HepG2 (cell line): ENCODE measurements at regions not wholly inside any gene's neighbourhood (a gene's known extent, or its start where the extent isn't known, plus 50 kb on each side); places are given as distances from the start of the nearest gene placed in this dataset.

Experiments used
- ATAC-seq: fragments of 200-7000 bp; cut with Tn5 transposase; 3 replicates; pipeline ENCODE4 v1.9.1; 2020; ENCODE audit warnings: mild to moderate bottlenecking, moderate library complexity
- BruUV-seq: library from RNA; stranded (reverse); fragments of 400-500 nt; replicated peaks from 2 replicates; lab custom pipeline; 2021; lab: Mats Ljungman, UMichigan
- CTCF ChIA-PET: fragments of 300-600 bp; formaldehyde crosslinking; extraction: SDS; loops from one replicate; lab custom pipeline; 2021; ENCODE audit warnings: low total read pairs, inconsistent platforms, low intra/inter-chr PET ratio; lab: Yijun Ruan, JAX
- POLR2A ChIA-PET: fragments of 350-600 bp; sonication (Branson Sonifier 250); formaldehyde crosslinking; loops from one replicate; lab custom pipeline; 2020; ENCODE audit warnings: antibody characterized with exemption, inconsistent platforms; lab: Yijun Ruan, JAX
- DNase-seq: peaks from one replicate; pipeline ENCODE4 v3.0.0-alpha.2; 2015; ENCODE audit warnings: low spot score
- FAIRE-seq: peaks from 3 replicates; lab custom pipeline; 2011; peaks lifted over from hg19 to GRCh38; lab: Jason Lieb, UNC
- H2AFZ ChIP-seq: one replicate; pipeline ENCODE4 v1.6.1; 2011; ENCODE audit warnings: low read length, inconsistent platforms
- H3K27ac ChIP-seq: fragments of 300-600 bp; 3 replicates; pipeline ENCODE4 v1.8.0; 2011; ENCODE audit warnings: mixed run types, mild to moderate bottlenecking, mixed read lengths, low read length, inconsistent platforms; ENCODE audit not compliant: insufficient read depth; ENCODE audit errors: extremely low read length
- H3K27me3 ChIP-seq, 2 experiments: fragments of 200-600 bp in 1 of 2; 2 replicates in 1 of 2; 3 replicates in 1 of 2; pipeline versions ENCODE4 v1.6.0 to v1.8.0; 2011; ENCODE audit warnings: low read length in 2 of 2, mild to moderate bottlenecking in 2 of 2, moderate library complexity in 2 of 2, inconsistent platforms in 1 of 2; ENCODE audit not compliant: insufficient read depth in 2 of 2, control insufficient read depth in 1 of 2
- H3K36me3 ChIP-seq, 2 experiments: fragments of 200-600 bp in 1 of 2; replicated peaks in 1 of 2; 2 replicates in 1 of 2; 3 replicates in 1 of 2; pipeline versions ENCODE4 v1.5.1 to v1.8.0; 2011; ENCODE audit warnings: low read length in 2 of 2, inconsistent platforms in 1 of 2; ENCODE audit not compliant: insufficient read depth in 2 of 2, control insufficient read depth in 1 of 2
- H3K4me1 ChIP-seq: 2 replicates; pipeline ENCODE4 v1.5.1; 2012; ENCODE audit warnings: low read length, inconsistent platforms; ENCODE audit not compliant: insufficient read depth
- H3K4me2 ChIP-seq: 2 replicates; pipeline ENCODE4 v1.6.0; 2011; ENCODE audit warnings: low read depth, low read length, inconsistent platforms
- H3K4me3 ChIP-seq, 3 experiments: fragments of 200-600 bp in 1 of 3; sonication (generic), shearing (Covaris generic) in 1 of 3; replicated peaks in 1 of 3; 2 replicates each; pipeline ENCODE4 v1.5.1; 2011 to 2016; ENCODE audit warnings: low read length in 3 of 3, inconsistent platforms in 2 of 3, low read depth in 2 of 3, mild to moderate bottlenecking in 2 of 3, control low read depth in 1 of 3, mixed read lengths in 1 of 3; ENCODE audit not compliant: insufficient read depth in 1 of 3
- H3K79me2 ChIP-seq: one replicate; pipeline ENCODE4 v1.6.1; 2011; ENCODE audit warnings: low read length, inconsistent platforms; ENCODE audit not compliant: insufficient read depth
- H3K9ac ChIP-seq: 2 replicates; pipeline ENCODE4 v1.6.0; 2011; ENCODE audit warnings: mild to moderate bottlenecking, low read depth, low read length, inconsistent platforms; ENCODE audit not compliant: insufficient read depth
- H3K9me3 ChIP-seq: 2 replicates; pipeline ENCODE4 v1.5.1; 2012; ENCODE audit warnings: mild to moderate bottlenecking, low read length
- H4K20me1 ChIP-seq: 2 replicates; pipeline ENCODE4 v1.6.0; 2011; ENCODE audit warnings: inconsistent platforms, mild to moderate bottlenecking, low read length, moderate library complexity; ENCODE audit not compliant: insufficient read depth
- CSRNP2 ChIP-seq: sonication (generic); formaldehyde crosslinking; conservative IDR thresholded peaks from 2 replicates; pipeline ENCODE4 v1.8.0; 2022; ENCODE audit warnings: low read depth, missing genetic modification reagents
- DNMT3B ChIP-seq: conservative IDR thresholded peaks from 2 replicates; pipeline ENCODE4 v1.6.1; 2016; ENCODE audit warnings: missing biosample characterization, control low read depth
- EP300 ChIP-seq, 3 experiments: sonication (generic) in 1 of 3; formaldehyde crosslinking in 1 of 3; IDR thresholded peaks; 2 replicates each; pipeline versions ENCODE4 v1.5.1 to v1.6.1; 2011 to 2020; ENCODE audit warnings: low read depth in 2 of 3, low read length in 2 of 3, borderline replicate concordance in 1 of 3, improper control_type of control experiment in 1 of 3, mild to moderate bottlenecking in 1 of 3, missing genetic modification reagents in 1 of 3, moderate library complexity in 1 of 3
- FOSL1 ChIP-seq: sonication (generic); formaldehyde crosslinking; IDR thresholded peaks from 2 replicates; pipeline ENCODE4 v1.9.0; 2021; ENCODE audit warnings: missing genetic modification reagents, borderline replicate concordance
- GTF3A ChIP-seq: sonication (generic); formaldehyde crosslinking; conservative IDR thresholded peaks from 2 replicates; pipeline ENCODE4 v1.4.0; 2020; ENCODE audit warnings: mild to moderate bottlenecking, missing genetic modification reagents
- HOXA5 ChIP-seq: sonication (generic); formaldehyde crosslinking; IDR thresholded peaks from 2 replicates; pipeline ENCODE4 v1.4.0; 2020; ENCODE audit warnings: missing genetic modification reagents
- ISX ChIP-seq: sonication (generic); formaldehyde crosslinking; conservative IDR thresholded peaks from 2 replicates; pipeline ENCODE4 v1.5.0; 2020; ENCODE audit warnings: missing genetic modification reagents
- MXD4 ChIP-seq: IDR thresholded peaks from 2 replicates; pipeline ENCODE4 v1.6.1; 2016; ENCODE audit warnings: mild to moderate bottlenecking, missing biosample characterization, missing genetic modification reagents
- NR2F6 ChIP-seq, 2 experiments: IDR thresholded peaks; 2 replicates each; pipeline ENCODE4 v1.6.1; 2016; ENCODE audit warnings: antibody characterized with exemption in 1 of 2, mild to moderate bottlenecking in 1 of 2
- SP140L ChIP-seq: sonication (generic); formaldehyde crosslinking; IDR thresholded peaks from 2 replicates; pipeline ENCODE4 v1.4.0; 2020; ENCODE audit warnings: missing genetic modification reagents, borderline replicate concordance
- ZFYVE20 ChIP-seq: sonication (generic); formaldehyde crosslinking; IDR thresholded peaks from 2 replicates; pipeline ENCODE4 v1.8.0; 2023; ENCODE audit warnings: low read depth, mild to moderate bottlenecking, moderate library complexity, missing genetic modification reagents, borderline replicate concordance
- ZNF18 ChIP-seq: sonication (generic); formaldehyde crosslinking; IDR thresholded peaks from 2 replicates; pipeline ENCODE4 v1.8.0; 2022; ENCODE audit warnings: mild to moderate bottlenecking, missing genetic modification reagents; ENCODE audit not compliant: insufficient replicate concordance
- ZNF326 ChIP-seq: sonication (generic); formaldehyde crosslinking; IDR thresholded peaks from 2 replicates; pipeline ENCODE4 v1.4.0; 2020; ENCODE audit warnings: missing genetic modification reagents, borderline replicate concordance
- ZNF460 ChIP-seq: sonication (generic); formaldehyde crosslinking; IDR thresholded peaks from 2 replicates; pipeline ENCODE4 v1.5.1; 2020; ENCODE audit warnings: missing genetic modification reagents, mild to moderate bottlenecking, borderline replicate concordance
- WGBS: methylation state at CpG from one replicate; pipeline ENCODE4 v1.1.6; 2017; ENCODE audit warnings: low lambda C conversion rate; 5-methylcytosine and 5-hydroxymethylcytosine counted together
- in situ Hi-C: cut with HindIII; loops from 2 replicates; pipeline ENCODE4 v1.10.0; 2017; ENCODE audit warnings: low pct_unique_long_range_greater_than_20kb; ENCODE audit not compliant: extremely low pct_ligation_motif_present
- intact Hi-C: fragments of 100-400 bp; cut with micrococcal nuclease; formaldehyde crosslinking; loops from one replicate; pipeline ENCODE4 v1.10.0; 2022; ENCODE audit not compliant: unreplicated experiment

- Histone ChIP-seq H3K27ac (no peak overlapping the region), H3K9ac (no peak overlapping the region), H2AFZ (no peak overlapping the region), H3K79me2 (no peaks in the 10 kb centered on the region), H3K27me3 (no peaks in the 10 kb centered on the region), H3K36me3 (no peaks in the 10 kb centered on the region), H3K9me3 (no peaks in the 10 kb centered on the region), H3K4me2 (no peak overlapping the region), H3K4me1 (no peaks in the 10 kb centered on the region), H3K4me3 (no peak overlapping the region), H4K20me1 (no peaks in the 10 kb centered on the region)
- POLR2A ChIA-PET, result no interaction called here
- CTCF ChIA-PET, result no interaction called here
- intact Hi-C loops (no loop called here), in situ Hi-C loops (loop anchor here (10.0 to 25.0 kb wide), 2 partner anchors 180 to 397 kb away; no protein-coding TSS in a partner anchor)
- no peak for FAIRE-seq
- DNase-seq, result no peak
- no peak for ATAC-seq
- TF ChIP-seq HOXA5 (CRISPR knock-in tag) (no peak), SP140L (no peak), ZFYVE20 (no peak), CSRNP2 (CRISPR knock-in tag) (no peak), ZNF460 (CRISPR knock-in tag) (no peak), FOSL1 (CRISPR knock-in tag) (no peak), DNMT3B (CRISPR knock-in tag) (no peak), ZNF326 (CRISPR knock-in tag) (no peak), EP300 (IDR thresholded peaks at IDR 0.05; ENCODE audit: low read depth in 2 of 2, low read length in 2 of 2) (no peak), EP300 (CRISPR knock-in tag; IDR thresholded peaks at IDR 0.05; ENCODE audit: borderline replicate concordance) (no peak), NR2F6 (IDR thresholded peaks at IDR 0.05) (no peak), NR2F6 (CRISPR knock-in tag; IDR thresholded peaks at IDR 0.05) (no peak), ISX (CRISPR knock-in tag) (no peak), ZNF18 (no peak), GTF3A (CRISPR knock-in tag) (no peak), MXD4 (CRISPR knock-in tag) (no peak)
- 5% methylated on average over 1 of the region's 1 CpG for WGBS
- BruUV-seq, result no TSS peak
Measured at GRCh38 chrX:43357741-43358140, 298.4 kb upstream of the MAOA start.
